Renal cortical epithelial cell (primary cell): ENCODE measurements at regions not wholly inside any gene's neighbourhood (a gene's known extent, or its start where the extent isn't known, plus 50 kb on each side); places are given as distances from the start of the nearest gene placed in this dataset.
A peak's percentile ranks its signal among the peaks of the same experiment; 100 is the strongest.
"Not testable (repeated sequence)": the region's sequence is repeated elsewhere in the genome, so short reads cannot be mapped to it uniquely, and the experiment has no call there.

Source experiments
- DNase-seq: peaks from one replicate; pipeline ENCODE4 v3.0.0-alpha.2; 2011; ENCODE audit warnings: low read depth

DNA sequence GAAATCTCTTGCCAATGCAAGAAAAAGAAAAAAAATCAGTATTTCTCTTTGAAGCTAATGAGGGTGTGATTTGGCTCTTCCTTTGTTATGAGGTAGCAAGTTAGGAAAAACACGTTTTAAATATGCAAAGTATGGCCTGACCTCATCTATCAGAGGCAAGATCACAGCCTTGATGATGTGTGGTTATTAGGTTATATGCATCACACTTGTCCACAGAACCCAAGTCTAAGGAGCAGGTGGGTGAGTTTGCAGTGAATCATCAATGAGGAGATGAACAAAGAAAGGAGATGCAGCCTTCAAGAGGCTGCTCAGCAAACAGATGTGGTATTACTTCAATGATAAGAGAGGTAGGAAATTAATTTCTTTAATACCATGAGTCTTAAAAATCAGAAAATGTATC lies 594.8 kb upstream of the CDH5 start:
- DNase-seq, result no peak

DNA sequence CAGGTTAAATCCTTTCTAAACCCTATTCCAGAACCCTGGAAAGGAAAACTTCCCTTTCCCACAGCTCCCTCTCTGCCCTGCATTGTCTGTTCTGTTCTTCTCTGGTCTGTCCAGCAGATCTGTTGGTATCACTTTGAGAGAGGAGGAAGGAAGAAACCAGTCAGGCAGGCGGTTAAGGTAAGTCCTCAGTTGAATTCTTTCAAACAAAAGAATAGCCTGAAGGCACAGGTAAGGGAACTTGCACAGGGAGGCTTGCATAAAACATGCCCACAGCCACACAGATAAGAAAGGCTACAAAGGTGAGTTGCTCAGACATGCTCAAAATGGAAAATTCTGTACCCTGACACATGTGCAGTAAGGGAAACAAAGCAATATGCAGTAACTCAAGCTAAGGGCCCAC lies 595.7 kb upstream of the CDH5 start:
- no peak for DNase-seq

DNA sequence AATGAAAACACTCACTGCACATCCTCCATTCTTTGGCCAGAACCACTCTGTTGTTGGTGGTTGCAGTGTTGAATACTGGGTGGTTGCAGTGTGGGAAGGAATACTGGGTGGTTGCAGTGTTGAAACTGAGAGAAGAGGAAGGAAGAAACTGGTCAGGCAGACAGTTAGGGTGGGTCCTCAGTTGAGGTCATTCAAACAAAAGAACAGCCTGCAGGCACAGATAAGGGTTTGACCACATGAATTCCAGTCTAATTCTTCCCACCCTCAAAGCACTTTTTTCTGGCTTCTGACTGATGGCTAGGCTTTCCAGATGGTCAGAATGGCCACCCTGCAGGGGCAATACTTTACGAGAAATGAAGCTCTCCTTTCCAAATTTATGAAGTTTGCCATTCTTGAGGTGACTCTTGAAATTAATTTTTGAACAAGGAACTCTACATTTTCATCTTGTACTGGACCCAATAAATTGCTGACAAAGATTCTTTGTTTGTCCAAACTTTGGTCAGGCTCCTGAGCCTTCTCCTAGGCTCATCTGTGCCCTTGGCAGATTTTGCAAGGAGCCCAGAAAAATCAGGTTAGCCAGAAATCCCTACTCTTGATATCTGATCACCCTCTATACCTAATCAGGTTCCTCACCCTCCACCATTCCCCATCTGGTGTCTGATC lies 596.6 kb upstream of the CDH5 start:
- no peak for DNase-seq

DNA sequence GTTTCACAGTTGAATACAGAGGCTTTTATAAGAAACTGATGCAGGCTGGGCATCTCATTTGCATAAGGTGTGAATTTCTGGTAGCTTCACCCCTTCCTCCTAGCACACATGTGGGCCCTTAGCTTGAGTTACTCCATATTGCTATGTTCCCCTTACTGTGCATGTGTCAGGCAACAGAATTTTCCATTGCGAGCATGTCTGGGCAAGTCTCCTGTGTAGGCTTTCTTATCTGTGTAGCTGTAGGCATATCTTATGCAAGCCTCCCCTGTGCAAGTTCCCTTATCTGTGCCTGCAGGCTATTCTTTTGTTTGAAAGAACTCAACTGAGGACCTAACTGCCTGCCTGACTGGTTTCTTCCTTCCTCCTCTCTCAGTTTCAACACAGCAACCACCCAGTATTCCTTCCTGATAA lies 597.4 kb upstream of the CDH5 start:
- peak; percentile 1 for DNase-seq

DNA sequence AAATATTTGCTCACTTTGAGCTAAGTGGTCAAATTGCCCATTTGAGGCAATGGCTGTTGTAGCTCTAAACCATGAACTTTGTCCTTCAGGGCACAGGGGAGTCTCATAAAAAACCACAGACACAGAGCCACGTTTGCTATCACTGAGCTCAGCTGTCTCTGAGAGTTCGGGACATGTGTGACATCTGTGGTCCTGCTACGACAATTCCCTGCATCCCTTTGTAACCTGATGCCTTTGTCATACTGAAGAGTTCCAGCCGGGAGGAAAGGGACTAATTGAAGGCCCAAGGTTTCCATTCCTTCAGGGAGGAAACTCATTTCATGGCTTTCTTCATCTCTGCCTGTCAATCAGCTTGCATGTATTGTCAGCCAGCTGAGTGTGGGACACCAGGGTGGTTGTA lies 599.4 kb upstream of the CDH5 start:
- no peak for DNase-seq

DNA sequence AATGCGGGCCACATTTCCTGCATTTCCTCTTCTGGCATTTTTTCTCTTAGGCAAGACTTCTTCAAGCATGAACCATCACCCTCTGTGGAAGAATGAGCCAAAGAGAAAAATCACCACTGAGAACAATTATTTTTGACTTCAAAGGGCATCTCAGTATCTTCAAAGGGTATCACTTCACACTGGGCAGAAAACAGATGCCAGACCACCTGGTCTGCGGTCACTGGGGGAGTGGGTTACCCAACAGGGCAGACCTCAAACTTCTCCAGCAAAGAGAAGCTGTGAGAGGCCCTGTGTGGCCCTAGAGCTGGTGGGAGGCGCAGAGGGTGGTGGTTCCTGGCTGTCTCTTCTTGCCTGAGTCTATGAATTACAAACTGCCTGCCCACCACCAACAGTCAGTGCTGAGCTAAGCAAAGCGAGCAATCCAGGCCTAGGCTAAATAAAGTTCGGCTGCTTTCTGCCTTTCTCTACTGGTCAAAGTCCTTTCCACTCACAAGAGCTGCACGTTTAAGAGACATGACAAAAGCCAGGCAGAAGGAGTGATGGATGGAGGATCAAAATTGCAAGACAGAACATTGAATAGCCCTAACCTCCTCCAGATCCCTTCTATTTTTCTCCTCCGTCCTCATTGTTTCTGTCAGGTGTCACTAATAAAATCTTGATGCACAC lies 602.7 kb upstream of the CDH5 start:
- no peak for DNase-seq

DNA sequence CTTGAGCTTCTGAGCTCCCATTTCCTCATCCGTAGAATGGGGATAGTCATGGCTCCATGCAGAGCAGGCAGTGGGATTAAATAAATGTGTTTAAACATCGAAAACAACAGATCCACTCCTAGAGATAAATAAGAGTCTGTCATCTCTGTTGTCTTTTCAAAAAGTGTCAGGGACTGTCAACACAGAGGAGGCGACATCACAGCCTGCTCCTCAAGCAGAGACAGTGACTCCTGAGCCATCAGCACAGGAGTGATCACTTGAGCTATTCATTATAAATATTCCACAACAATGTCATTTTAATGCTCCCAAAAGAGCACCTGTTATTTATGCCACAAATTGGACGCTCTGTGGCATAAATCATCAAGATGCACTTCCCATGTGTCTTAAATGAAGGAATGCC lies 605.6 kb upstream of the CDH5 start:
- DNase-seq, result no peak

DNA sequence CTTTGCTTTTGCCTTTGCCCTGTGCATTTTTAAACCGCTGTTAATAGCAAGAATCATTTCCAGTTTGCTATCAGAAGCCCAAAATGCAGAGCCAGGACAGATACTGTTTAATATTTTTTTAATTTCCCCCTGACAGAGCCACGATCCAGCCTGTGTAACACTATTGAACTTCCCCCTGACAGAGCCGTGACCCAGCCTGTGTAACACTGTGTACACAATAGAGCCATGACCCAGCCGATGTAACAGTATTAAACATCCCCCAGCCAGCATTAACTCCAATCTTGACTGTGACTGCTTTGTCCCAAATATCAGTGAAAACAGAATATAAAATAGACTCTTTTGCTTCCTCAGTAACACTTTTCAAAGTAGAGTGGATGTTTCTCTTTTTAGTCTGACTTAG lies 607.9 kb upstream of the CDH5 start:
- DNase-seq, result no peak

DNA sequence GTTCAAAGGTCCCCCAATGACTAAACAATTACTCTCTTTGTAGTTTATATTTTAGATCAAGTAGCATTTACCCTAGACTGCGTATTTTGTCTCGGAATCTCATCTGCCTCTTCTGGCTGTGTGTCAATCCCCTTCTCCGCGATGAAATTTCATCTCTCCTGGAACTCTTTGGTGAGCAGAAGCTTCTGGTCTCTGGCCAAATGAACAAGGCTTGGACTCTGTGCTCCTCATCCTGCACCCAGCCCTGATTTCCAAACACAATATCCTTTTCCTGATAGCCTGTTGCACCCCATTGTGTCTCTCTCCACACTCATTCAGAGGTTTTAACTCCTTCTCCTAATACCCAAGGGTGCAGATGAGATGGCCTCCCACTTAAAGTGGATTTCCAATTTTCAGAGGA lies 609.4 kb upstream of the CDH5 start:
- no peak for DNase-seq

DNA sequence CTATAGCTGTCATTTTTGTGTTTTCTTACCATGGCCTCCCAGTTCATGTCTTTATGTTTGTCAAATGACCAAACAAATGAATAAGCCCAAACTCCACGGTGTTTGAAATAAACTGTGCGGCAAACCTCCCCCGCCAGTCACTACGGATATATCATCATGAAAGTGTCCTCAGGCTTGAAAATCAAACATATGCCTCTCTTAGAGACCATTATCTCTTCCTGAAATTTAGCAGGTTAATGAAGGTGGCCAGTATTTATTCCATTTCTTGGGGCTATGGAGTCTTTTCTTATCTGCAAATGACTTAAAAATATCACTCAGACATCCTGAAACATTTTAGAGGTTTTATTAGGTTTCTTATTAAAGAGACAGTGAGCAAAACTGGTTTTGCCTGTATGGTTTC lies 610.3 kb upstream of the CDH5 start:
- DNase-seq, result no peak

DNA sequence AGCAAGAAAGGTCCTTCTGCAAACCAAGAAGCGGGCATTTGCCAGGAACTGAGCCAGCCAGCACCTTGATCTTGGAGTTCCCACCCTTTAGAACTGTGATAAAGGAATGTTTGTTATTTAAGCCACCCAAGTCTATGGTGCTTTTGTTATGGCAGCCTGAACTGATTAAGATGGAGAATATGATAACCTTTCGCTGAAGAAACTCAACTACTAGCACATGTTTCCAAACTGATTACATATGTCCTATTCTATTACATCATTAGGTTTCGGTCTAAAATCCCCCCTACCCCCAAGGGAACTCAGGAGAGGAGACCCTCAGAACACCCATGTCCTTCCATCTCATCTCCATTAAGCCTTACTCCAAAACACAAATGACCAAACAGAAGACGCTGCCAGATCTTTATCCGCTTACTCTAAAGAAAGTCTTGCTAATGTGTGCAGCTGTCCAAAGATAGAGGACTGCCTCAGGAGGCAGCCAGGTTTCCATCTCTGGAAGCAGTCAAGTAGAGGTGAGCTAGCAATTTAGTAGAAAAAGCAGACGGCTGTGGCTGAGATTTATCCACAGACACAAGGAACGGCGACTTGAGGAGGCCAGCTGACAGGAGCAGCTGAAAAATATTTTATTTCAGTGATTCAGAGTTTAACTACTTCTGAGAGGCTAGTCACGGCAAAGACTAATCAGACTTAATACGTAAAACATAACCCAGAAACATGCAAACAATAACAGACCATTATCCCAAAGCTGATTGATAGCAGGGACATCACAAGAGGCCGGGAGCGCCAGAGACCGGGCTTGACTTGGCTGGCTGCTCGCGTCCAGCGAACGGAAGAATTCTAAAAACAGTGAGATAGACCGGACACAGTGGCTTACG lies 611.4 kb upstream of the CDH5 start:
- DNase-seq, result no peak

DNA sequence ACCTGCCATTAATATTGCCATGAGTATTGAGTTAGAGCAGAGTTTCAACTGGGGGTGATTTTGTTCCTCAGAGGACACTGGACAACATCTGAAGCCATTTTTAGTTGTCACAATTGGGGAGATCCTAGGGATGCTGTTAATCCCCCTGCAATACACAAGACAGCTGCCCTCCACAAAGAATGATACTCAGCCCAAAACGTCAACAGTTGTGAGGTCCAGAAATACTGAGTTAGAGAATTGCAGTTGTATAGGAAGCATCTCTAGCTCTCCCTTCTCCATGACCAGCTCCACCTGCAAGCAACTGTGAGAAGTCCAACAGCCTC lies 614.0 kb upstream of the CDH5 start:
- DNase-seq, result no peak

DNA sequence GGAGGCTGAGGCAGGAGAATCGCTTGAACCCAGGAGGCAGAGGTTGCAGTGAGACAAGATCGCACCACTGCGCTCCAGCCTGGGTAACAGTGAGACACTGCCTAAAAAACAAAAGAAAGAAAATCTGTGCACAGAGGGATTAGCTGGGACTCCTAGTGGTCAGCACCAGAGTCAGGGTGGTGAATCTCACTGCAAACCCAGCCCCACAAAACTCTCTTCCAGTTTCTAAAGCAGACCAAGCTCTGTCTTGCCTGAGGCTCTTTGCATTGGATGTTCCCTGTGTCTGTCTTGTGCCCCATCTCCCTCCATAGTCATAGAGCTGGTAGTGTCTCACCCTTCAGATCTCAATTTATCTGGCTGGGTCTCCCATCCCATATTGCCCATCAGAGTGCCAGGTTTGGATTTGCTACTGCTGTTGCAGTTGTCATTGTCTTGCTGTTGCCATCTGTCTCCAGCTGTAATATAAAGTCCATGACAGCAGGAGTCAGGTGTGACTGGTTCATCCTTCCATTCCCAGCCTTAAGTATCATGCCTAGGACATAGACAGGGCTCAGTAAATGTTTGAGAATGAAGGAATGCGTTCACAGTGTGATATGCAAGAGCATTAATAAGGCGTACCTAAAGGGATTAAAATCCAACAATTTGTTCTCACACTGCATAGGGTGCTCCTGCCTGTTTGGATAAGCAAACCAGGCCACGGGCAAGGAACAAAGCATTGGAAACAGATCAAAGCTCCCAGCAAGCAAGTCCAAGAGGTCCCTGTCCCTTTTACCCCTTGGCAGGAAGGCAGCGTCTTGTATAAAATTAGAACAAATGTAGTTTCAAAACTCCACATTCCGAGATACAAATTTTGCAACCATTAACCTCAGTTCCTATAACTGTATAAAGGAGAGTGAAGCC lies 614.6 kb upstream of the CDH5 start:
- DNase-seq, result no peak

DNA sequence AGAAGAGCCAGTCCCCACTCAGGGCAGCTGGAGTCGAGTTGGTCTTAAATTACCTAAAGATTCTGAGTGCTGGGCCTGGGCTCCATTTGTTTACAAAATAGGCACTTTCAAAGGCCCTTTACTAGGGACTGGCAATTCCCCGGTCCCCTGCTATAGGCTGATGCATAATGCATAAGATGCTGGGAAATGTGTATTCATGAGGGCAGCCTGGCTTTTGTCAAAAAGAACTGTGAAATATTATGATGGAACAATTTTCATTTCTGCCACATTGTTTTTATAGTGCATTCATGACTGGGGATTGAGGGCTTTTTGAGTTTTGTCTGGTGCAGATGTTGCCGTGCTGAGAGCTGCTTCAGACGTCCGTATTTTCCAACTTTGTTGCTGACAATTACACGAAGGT lies 617.0 kb upstream of the CDH5 start:
- no peak for DNase-seq

DNA sequence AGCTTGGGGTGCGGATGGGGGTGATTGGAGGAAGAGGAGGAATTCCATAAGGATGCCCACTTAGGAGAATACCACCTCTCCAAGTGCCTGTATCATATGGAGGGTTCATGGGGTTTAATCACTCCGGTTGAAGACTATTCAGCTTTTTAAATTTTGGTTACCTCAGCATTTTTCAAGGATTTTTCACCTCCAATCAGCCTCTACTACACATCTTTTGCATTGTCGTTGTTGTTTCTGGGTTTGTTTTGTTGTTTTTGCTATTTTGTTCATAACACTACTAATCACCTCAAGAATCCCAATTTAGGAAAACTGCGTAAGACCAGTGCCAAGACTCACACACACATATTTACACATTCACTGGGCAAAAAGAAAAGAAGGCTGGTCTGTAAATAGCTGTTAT lies 619.5 kb upstream of the CDH5 start:
- no peak for DNase-seq

DNA sequence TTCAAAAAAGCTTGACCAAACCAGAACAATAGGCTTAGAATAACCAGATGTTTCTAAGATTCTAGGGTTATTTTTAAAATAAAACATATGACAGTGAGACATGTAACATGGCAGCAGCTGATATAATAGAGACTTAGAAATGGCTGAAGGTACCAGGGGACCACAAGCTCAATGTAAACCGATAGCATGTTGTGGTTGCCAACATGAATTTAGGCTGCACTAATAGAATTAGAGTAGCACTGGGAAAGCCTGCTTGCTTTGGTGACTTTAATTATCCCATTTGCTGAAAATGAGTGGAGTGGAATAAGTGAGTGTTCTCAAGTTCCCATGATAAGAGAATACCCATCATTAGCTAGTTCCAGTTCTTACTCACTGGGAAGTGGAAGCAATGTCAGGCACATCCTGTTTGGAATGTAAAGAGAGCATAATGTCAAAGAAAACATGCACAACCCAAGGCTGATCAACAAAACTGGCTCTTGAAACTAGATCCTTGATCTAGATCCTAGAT lies 621.2 kb upstream of the CDH5 start:
- no peak for DNase-seq

DNA sequence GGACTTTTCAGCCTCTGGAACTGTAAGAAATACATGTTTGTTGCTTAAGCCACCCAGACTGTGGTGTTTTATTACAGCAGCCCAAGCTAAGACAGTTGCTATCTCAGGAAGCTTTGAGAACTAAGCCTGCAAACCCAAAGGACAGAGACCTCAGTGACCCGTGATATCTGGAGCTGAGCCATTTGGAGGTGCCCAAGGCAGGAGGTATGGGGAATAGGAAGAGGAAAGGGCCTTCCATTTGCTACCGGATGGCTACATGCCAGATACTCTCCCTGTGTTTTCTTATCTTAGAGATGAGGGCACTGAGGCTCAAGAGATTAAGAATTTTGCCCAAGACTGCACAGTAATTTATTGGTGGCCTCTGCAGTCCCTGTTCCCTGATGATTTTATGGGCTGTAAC lies 622.1 kb upstream of the CDH5 start:
- DNase-seq, result no peak

DNA sequence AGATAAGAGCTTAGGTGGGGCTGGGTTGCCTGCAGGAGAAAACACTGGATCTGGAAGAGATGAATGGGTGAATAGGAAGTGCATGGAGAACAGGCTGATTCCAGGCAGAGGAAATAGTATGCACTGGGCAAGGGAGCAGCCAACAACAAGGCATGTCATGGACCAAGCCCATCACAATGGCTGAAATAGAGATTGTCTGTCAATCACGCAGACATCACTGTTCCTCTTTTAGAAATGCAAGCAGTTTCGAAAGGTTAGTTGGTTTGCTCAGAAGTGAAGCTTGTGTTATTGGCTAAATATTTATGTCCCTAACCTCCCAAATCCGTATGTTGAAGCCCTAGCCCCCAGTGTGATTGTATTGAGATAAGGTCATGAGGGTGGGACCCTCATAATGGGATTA lies 621.7 kb upstream of the CDH11 start:
- no peak for DNase-seq

DNA sequence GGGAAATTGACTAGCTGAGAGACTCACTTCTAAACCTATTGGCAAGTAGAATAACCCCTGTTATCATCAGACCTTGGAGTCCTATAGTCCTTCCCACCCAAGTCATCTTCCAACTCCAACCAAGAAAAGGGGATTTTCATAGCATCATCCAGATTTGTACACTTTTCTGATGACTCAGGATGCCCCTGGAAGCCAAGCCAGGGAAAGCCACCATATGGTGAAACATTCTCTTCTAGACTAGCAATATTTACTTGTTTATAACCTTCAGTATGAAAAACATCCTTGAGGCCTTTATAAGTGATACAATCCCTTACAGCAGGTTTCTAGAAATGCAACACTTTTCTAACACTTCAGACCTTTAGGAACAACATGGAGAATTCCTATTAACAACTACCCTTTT lies 618.8 kb upstream of the CDH11 start:
- DNase-seq, result no peak

DNA sequence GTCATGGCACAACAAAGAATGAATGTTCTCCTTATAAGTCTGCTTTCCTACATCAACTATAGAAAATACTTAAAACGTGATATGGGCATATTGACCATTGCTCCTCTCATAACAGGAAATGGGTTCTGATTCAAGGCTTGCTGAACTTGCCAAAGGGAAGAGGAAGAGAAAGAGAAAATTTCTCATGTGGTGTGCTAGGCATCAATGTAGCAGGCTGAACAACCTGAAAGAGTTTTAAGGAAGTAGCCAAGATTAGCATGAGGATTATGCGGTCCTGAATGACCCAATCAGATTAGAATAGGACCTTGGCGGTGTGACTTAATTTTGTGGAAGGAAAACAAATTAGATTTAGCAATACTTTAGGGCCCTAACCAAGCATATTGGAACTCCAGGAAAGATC lies 617.7 kb upstream of the CDH11 start:
- no peak for DNase-seq

DNA sequence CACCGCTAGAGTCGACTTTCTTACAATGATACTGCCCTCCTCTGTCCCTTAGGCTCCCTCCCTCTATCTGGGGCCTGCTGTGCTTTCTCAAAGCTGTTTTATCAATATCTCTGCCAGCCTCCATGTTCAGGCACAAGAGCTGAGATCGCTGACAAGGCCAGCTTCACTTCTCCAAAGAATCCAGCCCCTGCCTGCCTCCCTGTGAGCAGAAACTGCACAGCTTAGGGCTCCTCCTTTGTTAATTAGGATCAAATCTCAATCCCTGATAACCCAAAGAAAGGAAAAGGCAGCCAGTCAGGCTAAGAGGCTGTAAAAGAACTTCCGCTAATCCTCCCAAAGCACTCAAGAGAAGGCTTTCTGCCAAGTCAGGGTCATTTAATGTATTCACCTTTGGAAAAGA lies 616.0 kb upstream of the CDH11 start:
- no peak for DNase-seq

DNA sequence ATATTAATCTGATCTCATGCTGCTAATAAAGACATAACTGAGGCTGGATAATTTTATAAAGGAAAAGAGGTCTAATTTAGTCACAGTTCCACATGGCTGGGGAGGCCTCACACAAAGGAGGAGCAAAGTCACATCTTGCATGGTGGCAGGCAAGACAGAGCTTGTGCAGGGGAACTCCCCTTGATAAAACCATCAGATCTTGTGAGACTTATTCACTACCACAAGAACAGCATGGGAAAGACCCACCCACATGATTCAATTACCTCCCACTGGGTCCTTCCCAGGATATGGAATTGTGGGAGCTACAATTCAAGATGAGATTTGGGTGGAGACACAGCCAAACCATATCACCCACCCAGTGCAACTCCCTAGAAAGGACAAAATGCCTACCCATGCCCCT lies 613.8 kb upstream of the CDH11 start:
- not testable (repeated sequence) for DNase-seq
